Activated naive CD4-positive, alpha-beta T cell (primary cell): ENCODE measurements at regions not wholly inside any gene's neighbourhood (a gene's known extent, or its start where the extent isn't known, plus 50 kb on each side); places are given as distances from the start of the nearest gene placed in this dataset.
A peak's percentile ranks its signal among the peaks of the same experiment; 100 is the strongest.
"Not testable (repeated sequence)": the region's sequence is repeated elsewhere in the genome, so short reads cannot be mapped to it uniquely, and the experiment has no call there.

ENCODE experiments used
- DNase-seq, 4 experiments: peaks; one replicate each; lab custom pipeline; 2025; lab: John Stamatoyannopoulos, UW

GRCh38 chr12:31906557-31907301 lies 52.5 kb upstream of the RESF1 start:
- no peak for DNase-seq

DNA sequence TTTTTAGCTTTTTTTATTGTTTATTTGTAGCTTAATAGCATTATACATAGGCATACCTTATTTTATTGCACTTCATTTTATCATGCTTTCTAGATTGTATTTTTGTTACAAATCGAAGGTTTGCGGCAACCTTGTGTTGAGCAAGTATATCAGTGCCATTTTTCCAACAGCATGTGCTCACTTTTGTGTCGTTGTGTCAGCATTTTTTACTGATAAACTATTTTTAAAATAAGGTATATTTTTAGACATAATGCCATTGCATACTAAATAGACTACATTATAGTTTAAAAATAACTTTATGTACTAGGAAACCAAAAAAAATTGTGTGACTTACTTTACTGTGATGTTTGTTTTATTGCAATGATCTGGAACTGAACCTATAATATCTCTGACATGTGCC lies 56.2 kb upstream of the RESF1 start:
- DNase-seq: no peak

- no peak for DNase-seq
Observed at GRCh38 chr12:31900271-31900670, 58.9 kb upstream of the RESF1 start.

GRCh38 chr12:31899109-31899508 lies 60.1 kb upstream of the RESF1 start:
- no peak for DNase-seq

DNA sequence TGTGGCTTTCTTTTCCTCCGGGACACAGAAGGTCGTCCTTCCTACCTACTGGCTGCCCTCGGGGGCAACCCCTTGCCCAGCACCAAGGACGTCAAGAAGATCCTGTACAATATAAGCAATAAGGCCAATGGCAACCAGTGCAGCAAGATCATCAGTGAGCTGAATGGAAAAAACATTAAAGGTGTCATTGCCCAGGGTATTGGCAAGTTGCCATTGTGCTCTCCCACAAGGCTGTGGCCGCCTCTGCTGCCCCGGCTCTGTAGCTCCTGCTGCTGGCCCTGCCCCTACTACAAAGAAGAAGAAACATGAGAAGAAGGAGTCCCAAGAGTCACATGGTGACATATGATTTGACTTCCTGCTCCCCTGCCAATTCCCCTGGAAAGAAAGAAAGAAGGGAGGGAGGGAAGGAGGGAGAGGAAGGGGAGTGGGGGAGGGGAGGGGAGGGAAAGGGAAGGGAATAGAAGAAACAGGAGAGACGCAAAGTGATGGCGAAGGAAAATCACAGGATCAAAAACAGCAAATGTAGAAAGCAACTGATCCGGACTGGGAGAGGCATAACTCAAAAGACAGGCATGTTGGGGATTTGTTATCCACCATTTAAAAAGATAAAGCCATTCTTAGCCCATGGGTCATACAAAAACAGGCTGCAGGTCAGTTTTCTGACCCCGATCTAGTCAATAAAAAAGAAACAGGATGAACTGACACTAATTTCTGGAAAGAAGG lies 61.3 kb upstream of the RESF1 start:
- no peak for DNase-seq

DNA sequence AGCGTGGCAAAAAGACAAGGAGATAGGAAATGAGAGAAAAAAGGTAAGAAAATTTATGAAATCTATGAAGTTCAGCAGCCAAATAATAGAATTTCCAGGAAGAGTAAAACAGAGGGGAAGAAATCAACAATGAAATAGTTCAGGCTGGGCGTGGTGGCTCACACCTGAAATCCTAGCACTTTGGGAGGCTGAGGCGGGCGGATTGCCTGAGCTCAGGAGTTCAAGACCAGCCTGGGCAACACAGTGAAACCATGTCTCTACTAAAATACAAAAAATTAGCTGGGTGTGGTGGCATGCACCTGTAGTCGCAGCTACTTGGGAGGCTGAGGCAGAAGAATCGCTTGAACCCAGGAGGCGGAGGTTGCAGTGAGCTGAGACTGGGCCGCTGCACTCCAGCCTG lies 62.1 kb upstream of the RESF1 start:
- not testable (repeated sequence) for DNase-seq

GRCh38 chr12:31896514-31897039 lies 62.6 kb upstream of the RESF1 start:
- DNase-seq: peak; percentile 5 to 54 (median 34)

- DNase-seq: no peak
Observed at GRCh38 chr12:31895449-31896150, 63.6 kb upstream of the RESF1 start.

DNA sequence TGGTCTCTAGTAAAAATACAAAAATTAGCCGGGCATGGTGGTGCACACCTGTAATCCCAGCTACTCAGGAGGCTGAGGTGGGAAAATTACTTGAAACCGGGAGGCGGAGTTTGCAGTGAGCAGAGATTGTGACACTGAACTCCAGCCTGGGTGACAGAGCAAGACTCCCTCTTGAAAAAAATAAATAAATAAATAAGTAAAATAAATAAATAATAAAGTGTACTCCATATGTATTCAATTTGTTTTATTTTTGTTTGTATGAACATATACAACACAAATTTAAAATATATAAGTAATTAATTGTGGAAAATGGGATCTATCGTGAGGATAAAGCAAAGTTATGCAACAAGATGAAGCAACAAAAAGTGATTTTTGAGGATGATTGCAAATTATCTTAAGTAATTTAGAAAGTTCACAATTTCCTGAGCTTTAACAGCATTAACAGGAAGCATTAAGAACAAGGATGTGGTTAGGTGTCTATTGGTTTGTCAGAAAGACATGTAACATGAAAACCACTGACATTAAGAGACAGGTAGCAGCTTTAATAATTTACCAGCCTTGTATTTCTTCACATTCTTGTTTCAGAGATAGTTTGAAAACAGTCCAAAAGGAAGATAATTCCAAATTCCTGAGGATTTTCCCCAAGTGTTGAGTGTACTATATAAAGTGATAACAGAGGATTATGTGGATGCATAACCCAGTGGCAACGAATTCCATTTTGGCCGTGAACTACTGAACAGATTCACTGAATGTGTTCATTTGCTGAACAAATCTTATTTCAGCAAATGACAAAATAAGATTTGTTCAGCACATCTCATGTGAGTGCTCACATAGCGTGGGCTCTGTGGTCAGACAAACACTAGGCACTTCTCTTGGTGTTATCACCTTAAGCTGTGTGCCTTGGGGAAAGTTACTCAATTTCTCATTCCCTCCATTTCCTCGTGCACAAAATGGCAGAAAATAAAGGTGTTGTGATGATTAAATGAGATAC lies 68.6 kb upstream of the RESF1 start:
- no peak for DNase-seq

DNA sequence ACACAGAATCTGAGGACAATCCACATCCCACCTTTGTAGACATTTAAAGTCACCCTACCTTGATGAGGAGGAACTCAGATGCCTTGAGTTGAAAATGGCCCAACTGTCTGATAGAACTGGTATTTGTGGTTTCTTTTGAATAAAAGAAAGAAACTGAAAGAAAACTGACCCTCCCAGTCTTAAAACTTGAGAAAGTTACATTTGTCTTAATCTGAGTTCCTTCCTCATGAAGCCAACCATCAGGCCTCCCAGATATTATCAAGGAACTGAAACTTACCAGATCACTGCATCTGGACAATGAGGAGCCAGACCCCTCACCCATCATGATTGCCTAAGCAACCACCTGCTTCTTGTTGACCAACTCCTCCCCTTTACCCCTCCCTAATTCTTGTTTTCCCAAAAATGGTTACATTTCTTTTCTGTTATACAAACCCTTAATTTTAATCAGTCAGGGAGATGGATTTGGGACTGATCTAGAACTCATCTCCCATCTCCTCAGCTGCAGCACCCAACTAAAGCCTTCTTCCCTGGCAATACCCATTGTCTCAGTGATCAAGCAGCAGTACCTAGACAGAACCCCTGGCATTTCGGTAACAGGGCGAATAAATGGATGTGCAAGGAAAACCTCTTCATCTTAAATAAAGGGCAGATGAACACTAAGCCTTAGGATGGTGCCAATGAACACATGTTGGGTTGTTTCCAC lies 72.0 kb upstream of the RESF1 start:
- DNase-seq: no peak

DNA sequence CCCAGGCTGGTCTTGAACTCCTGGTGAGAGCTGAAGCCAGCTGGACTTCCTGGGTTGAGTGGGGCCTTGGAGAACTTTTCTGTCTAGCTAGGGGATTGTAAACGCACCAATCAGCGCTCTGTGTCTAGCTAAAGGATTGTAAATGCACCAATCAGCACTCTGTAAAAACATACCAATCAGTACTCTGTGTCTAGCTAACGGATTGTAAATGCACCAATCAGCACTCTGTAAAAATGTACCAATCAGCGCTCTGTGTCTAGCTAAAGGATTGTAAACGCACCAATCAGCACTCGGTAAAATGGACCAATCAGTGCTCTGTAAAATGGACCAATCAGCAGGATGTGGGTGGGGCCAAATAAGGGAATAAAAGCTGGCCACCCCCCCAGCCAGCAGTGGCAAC lies 76.5 kb upstream of the RESF1 start:
- DNase-seq: not testable (repeated sequence)

GRCh38 chr12:31880340-31880739 lies 78.9 kb upstream of the RESF1 start:
- DNase-seq: no peak

DNA sequence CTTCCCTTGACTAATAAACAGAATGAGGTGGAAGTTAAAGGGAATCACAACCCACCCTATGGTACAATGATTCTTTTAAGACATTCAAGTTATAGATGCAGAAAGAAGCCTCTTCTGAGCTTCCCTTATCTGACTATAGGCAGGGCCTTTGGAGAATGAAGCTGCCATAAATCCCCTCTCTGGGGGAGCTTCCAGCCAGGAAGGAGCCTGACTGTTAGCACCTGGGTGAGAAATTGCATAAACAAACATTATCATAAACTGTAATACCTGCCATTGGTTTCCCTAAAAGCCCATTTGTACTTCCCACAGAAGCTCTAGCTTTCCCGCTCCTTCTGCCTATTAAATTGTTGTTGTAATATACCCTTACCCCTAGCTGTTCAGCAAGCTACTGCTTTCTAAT lies 81.3 kb upstream of the RESF1 start:
- DNase-seq: no peak

GRCh38 chr12:31876568-31877424 lies 82.4 kb upstream of the RESF1 start:
- DNase-seq: no peak

DNA sequence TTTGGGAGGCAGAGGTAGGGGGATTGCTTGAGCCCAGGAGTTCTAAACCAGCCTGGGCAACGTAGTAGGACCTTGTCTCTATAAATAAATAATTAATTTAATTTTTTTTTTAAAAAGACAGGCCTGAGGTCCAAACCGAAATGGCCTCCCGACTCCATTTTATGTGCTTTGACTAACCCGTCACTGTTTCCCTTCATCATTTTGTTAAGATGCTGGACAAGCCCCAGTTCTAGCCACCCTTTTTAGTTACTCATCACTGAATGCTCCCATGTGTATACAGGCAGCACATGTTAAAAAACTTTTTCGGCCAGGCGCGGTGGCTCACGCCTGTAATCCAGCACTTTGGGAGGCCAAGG lies 83.6 kb upstream of the RESF1 start:
- DNase-seq: no peak

DNA sequence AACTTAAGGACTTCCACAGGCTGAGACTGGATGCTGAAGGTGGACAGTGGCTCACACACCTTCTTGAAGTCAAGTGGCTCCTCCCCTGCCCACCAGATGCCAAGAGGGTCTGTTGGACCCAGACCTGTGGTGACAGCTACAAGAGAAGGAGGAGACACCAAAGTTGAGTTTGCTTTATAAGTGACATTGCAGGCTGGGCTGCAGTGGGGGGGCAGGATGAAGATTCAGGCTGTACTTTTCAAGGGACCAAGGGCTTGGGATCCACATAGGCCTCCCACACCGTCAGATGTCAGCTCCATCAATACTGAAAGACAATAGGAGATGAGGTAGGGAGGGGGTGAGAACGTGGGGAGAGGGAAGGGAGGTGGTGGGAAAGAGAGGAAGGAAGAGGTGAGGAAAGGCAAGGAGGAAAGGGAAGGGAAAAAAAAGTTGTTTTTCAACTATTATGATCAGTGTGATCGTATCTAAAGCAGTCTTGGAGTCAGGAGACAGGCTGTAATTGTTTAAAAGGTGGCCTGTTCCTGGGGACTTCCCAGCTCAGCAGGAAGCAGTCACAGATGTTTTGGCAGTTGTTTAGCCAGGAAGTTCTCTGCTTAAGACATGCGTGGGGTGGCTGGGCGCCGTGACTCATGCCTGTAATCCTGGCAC lies 84.1 kb upstream of the RESF1 start:
- DNase-seq: peak in 3 of 4 experiments; percentile 5 to 49 (median 37)

DNA sequence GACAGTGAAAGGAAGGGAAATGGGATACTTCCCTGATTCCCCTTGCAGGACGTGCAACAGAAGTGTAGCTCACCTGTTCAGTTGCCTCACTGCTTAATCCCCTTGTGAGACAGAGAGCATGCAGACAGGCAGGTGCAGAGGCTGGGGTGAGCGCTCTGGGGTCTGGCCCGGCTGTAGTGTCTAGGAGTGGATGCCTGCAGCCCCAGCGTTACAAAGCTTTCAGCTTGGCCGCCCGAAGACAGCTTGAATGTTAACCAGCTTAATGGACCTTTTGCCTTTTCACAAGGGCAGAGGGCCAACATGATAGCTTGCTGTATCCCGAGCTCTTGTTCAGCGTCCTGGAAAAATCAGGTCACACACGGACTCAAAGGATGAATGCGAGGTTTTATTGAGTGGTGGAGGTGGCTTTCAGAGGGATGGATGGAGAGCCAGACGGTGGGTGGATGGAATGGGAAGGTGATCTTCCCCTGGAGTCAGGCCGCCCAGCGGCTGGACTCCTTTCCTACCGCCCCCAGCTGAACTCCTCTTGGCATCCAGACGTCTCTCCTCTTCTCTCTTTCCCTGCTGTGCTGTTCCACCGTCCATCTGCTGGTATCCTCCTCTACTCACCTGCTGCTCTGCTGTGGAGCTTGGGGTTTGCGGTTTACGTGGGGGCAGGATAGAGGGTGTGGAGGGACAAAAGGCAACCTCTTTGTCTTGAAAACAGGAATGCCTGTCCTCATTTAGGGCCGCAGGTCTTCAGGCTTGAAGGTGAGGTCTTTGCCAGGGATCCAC lies 86.2 kb upstream of the RESF1 start:
- DNase-seq: no peak

DNA sequence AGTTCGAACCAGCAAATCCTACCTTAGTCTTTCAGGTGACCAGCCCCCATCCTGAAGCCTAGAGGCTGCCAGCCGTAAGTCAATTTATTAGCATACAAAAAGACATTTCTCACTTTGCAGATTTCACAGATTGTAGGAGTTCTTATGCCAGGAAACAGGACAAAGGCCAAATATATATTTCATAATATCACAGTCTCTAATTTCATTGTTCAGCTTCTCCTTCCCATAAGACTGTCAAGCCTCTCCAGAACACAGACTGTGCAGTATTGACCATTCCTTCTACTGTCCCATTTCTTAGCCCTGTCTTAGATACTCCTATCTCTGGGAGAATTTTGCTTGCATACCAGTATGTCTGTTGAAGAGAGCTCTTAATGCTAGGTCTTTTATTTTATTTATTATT lies 89.2 kb upstream of the RESF1 start:
- DNase-seq: no peak

GRCh38 chr12:31868965-31869364 lies 90.2 kb upstream of the RESF1 start:
- DNase-seq: no peak
